Posterior vena cava (tissue), 2 donors: ENCODE measurements at regions not wholly inside any gene's neighbourhood (a gene's known extent, or its start where the extent isn't known, plus 50 kb on each side); places are given as distances from the start of the nearest gene placed in this dataset.

Experiments
- DNase-seq: peaks from one replicate; pipeline ENCODE4 v3.0.0-alpha.2; 2020; ENCODE audit warnings: low spot score
- intact Hi-C, 2 donors: fragments of 100-400 bp; cut with DNase I; formaldehyde crosslinking; loops; one replicate each; pipeline versions ENCODE4 v1.14.1 to v1.14.2; 2022 to 2023
- donor health status: DM: yes; HTN: yes; CAD: no.
- donor health status: DM: yes; HTN: yes; CAD: no.

DNA sequence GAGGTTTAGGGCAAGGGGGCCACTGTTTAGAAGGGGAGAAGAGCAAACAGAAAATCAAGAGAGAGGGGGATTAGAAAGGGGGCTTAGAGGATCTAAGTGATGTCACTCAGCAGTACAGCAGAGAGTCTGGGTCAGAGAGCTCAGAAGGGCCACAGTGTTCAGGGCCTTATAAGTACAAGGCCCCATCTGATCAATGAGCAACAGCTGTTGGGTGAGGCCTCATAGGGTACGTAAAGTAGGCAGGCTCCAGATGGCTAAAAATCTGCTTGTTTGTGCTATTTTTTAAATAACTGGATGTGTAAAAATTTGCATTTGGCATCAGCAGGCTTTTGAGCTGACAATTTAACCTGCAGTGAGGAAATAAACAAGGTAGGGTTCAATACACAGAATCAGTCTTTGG lies 149.8 kb downstream of the SH3BGRL2 start:
- no peak for DNase-seq
- intact Hi-C loops = no loop called here

DNA sequence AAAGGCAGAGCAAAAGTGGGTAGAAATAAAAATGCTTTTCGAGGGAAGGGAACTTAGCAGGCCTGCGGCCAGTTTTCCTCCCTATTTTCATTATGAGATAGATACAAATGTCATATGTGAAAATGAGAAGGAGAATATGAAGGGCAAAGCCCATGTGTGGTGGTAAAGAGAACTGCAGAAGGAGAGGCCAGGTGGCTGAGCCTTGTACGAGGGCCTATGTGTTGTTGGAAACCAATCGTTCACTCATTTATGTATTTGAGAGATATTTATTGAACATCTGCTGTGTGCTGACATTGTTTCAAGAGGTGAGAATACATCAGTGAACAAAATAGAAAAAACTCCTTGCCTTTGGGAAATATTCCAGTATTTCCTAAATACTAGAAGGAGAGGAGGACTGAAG lies 147.7 kb downstream of the SH3BGRL2 start:
- DNase-seq = no peak
- intact Hi-C loops = no loop called here

DNA sequence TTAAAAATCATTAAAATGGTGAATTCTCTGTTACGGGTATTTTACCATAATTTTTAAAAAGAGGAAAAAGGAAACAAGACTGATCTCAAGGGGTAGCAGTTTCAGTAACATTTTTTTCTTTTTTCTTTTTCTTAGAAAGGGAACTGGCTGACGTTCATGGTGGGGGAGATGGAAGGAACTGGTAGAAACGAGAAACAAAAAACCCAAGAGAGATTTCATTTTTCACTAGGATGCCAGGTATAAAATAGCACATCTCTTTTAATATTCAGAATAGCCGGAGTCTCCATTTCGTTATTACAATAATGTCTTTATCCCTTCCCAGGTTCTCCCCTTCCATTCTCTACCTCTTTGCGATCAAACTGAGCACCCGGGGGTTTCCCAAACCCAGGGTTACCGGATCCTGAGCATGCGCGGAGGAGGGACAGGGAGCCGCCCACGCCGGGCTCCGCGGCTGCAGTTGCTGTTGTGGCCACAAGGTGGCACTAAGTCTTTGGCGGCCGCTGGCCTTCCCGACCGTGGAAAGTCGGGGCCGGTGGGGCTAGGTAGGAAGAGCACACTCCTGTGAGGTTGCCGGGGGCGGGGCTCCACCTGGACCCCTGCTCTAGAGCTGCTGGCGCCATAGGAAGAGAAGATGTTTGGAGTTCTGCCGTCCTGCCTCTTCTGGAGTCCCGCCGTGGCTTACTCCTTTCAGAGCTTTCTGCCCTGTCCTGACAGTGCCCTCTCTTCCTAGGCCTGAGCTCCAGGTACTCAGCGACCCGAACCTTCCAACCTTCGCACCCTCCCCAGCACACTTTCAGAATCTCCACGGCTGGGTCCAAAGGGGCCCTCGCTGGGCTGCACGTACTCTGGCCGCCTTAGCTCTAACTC lies 146.8 kb downstream of the SH3BGRL2 start:
- DNase-seq = peak; percentile 96
- intact Hi-C loops = no loop called here

DNA sequence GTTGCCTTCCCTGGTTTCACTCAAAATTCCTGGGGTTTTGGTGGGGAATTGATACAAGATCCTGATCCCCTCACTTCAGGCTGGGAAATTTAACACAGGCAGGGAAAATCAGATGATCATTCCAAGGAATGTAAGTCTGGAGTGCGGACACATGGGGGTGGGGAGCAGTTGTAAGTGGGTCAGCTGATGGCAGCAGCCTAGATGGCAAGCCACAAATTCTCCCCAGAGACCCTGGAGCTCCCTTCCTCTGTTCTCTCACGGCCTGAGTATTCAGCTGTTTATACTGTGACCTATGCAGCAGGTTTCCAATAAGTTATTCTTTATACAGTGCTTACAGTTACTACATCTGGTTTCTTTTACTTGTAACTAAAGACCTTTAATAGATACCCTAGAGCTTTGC lies 144.9 kb downstream of the SH3BGRL2 start:
- intact Hi-C loops = no loop called here
- no peak for DNase-seq

DNA sequence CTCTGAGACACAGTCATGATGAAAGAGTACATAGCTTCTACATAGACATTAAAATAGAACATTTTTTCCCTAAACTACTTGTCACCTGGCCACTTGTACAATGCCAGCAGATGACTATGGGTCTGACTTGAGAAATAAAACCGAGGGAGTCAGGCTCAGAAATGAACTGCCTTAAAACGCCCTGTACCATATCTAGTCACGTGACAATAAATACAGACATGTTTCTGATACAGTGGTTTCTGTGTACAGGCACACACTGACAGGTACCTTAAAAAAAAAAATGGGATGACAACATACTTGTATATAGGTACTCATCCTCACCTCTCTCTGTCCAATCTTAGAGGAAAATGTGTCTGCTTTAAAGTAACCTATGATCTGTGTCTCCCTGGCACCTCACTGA lies 144.1 kb downstream of the SH3BGRL2 start:
- no peak for DNase-seq
- intact Hi-C loops = no loop called here

DNA sequence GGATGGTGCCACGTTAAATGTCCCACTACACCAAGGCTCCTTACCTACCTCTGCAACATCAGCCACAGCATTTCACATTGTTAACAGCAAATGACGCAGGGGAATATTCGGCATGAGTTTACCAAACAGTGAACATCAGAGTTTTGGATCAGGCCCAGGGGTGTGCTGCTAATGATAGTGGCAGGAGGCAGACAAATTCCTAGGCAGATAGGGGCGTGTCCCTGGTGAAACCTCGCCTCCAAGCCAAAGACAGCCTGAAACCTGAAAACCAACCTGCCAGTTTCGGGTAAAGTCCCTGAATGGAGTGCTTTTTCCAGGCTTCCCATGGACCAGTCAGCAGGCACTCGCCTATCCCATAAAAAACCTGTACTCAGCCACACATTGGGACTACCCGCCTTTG lies 133.6 kb downstream of the SH3BGRL2 start:
- no peak for DNase-seq
- intact Hi-C loops = no loop called here

DNA sequence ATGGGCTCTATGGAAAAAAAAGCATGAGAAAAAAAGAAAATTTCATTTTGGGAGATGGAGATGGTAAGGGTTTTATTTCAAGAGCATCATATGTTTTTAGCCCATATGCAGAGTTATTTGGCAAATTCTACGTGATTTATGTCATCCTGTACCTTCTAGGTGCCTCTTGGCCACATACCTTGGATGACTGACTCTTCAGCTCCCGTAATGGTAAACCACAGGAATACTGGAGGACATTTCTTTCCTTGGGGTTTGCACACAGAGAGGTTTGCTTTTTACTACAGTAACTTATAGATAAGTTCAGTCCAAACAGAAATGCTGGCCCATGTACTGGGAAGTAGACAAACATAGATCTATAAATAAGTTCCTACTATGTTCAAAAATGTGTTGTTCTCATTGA lies 132.2 kb downstream of the SH3BGRL2 start:
- intact Hi-C loops = no loop called here
- DNase-seq = no peak

DNA sequence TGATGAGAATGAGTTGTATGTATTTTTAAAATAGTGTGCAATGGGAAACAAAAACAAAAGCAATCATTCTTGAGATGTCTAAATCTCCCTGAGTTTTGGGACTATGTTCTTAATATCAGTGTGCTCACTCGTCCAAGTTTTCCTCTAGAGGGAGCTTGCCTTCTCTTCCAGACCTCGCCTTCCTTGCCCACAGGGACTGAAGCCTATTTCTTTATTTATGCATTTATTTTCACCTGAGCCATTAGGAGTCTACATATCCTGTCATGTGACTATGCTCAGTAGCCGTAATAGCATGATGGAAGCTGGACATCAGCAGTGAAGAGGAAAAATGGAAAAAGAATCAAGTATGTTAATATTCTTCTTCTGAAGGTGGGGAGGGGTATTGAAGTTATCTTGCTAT lies 131.2 kb downstream of the SH3BGRL2 start:
- intact Hi-C loops = no loop called here
- no peak for DNase-seq

DNA sequence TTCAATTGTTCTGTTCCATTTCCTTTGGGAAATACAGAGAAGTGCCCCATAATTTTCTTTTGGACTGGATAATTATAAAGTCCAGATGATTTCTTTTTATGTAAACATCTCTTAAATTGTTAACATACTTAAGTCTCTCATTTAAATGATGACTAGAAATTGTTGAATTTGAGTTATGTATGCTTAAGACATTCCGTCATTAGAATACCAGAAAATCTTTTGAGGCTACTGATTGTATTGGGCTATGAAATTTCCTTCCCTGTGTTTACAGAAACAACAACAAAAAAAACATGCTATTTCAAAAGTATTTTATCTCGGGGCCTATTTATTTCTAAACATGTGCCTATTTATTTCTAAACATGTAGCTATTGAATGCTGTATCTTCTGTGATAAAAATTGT lies 125.4 kb downstream of the SH3BGRL2 start:
- intact Hi-C loops = no loop called here
- no peak for DNase-seq

DNA sequence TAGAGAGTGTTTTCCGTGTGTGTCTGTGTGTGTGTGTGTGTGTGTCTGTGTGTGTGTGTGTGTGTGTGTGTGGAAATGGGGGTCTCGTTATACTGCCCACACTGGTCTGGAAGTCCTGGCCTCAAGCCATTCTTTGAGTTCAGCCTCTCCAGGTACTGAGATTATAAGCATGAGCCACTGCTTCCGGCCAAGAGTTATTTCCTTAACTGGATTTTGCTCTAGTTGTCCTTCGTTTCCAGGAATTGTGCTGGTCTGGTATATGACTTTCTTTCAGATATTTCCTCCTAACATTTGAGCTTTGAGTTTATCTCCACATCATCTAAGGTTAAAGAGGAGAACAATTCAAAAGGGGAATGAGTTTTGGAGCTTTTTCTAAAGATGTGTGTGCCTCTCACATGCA lies 124.8 kb downstream of the SH3BGRL2 start:
- intact Hi-C loops = no loop called here

More for the DNA sequence above, 124.8 kb downstream of the SH3BGRL2 start:
- DNase-seq = no peak
